K562 (cell line): ENCODE measurements at regions not wholly inside any gene's neighbourhood (a gene's known extent, or its start where the extent isn't known, plus 50 kb on each side); places are given as distances from the start of the nearest gene placed in this dataset.

Experiments
- ARID2 ChIP-seq: fragments of 450-650 bp; IDR thresholded peaks from 2 replicates; pipeline ENCODE4 v1.6.1; 2017; ENCODE audit warnings: antibody characterized with exemption, mild to moderate bottlenecking
- BCL6 ChIP-seq: fragments of 250-450 bp; sonication (Bioruptor Pico); IDR thresholded peaks from 2 replicates; pipeline ENCODE4 v1.4.0; 2020
- BRF2 ChIP-seq: IDR thresholded peaks from 3 replicates; pipeline ENCODE4 v1.6.1; 2011; ENCODE audit warnings: borderline replicate concordance, mild to moderate bottlenecking; ENCODE audit not compliant: insufficient read length, insufficient read depth
- CBX2 ChIP-seq: fragments of 200-600 bp; sonication (generic); IDR thresholded peaks from one replicate; pipeline ENCODE4 v1.6.1; 2012; ENCODE audit warnings: mild to moderate bottlenecking, low read length, inconsistent platforms; ENCODE audit not compliant: insufficient read depth, poor library complexity, severe bottlenecking
- CHD4 ChIP-seq: fragments of 200-600 bp; sonication (generic); IDR thresholded peaks from 3 replicates; pipeline ENCODE4 v1.6.1; 2012; ENCODE audit warnings: low read depth, mild to moderate bottlenecking, mixed read lengths, low read length, inconsistent platforms; ENCODE audit not compliant: insufficient read depth, insufficient replicate concordance, poor library complexity, severe bottlenecking
- CREB3L1 ChIP-seq: fragments of 450-650 bp; IDR thresholded peaks from 2 replicates; pipeline ENCODE4 v1.6.1; 2014; ENCODE audit warnings: low read depth, mild to moderate bottlenecking, moderate library complexity, borderline replicate concordance
- DMBX1 ChIP-seq: fragments of 250-450 bp; sonication (Bioruptor Pico); IDR thresholded peaks from 2 replicates; pipeline ENCODE4 v1.8.0; 2022; ENCODE audit warnings: inconsistent platforms, mild to moderate bottlenecking, moderate library complexity, borderline replicate concordance
- FOXA1 ChIP-seq: fragments of 450-650 bp; IDR thresholded peaks from 2 replicates; pipeline ENCODE4 v1.6.1; 2016; ENCODE audit warnings: mild to moderate bottlenecking, borderline replicate concordance
- GABPB1 ChIP-seq: sonication (generic); formaldehyde crosslinking; IDR thresholded peaks from 2 replicates; pipeline ENCODE4 v1.8.0; 2022; ENCODE audit warnings: mild to moderate bottlenecking, missing genetic modification reagents
- GATAD2A ChIP-seq: fragments of 450-650 bp; IDR thresholded peaks from 2 replicates; pipeline ENCODE4 v1.6.1; 2017
- HCFC1 ChIP-seq: IDR thresholded peaks from 2 replicates; pipeline ENCODE4 v1.6.1; 2012; ENCODE audit warnings: low read depth, low read length, improper control_type of control experiment
- JUN ChIP-seq, 2 experiments: sonication (generic) in 1 of 2; formaldehyde crosslinking in 1 of 2; IDR thresholded peaks; 2 replicates each; pipeline versions ENCODE4 v1.6.1 to v1.8.0; 2012 to 2022; ENCODE audit warnings: borderline replicate concordance in 2 of 2, mild to moderate bottlenecking in 2 of 2, improper control_type of control experiment in 1 of 2, low read depth in 1 of 2, low read length in 1 of 2, missing genetic modification reagents in 1 of 2
- L3MBTL2 ChIP-seq: fragments of 450-650 bp; IDR thresholded peaks from 2 replicates; pipeline ENCODE4 v1.6.1; 2016; ENCODE audit warnings: mild to moderate bottlenecking, moderate library complexity
- NCOA6 ChIP-seq: fragments of 450-650 bp; IDR thresholded peaks from 2 replicates; pipeline ENCODE4 v1.6.1; 2017; ENCODE audit warnings: mild to moderate bottlenecking
- NELFE ChIP-seq: IDR thresholded peaks from 2 replicates; pipeline ENCODE4 v1.6.1; 2011; ENCODE audit warnings: mild to moderate bottlenecking; ENCODE audit not compliant: insufficient read depth, insufficient read length
- NFE2 ChIP-seq: IDR thresholded peaks from 2 replicates; pipeline ENCODE4 v1.6.1; 2014; ENCODE audit warnings: antibody characterized with exemption, low read depth
- POLR2AphosphoS5 ChIP-seq: IDR thresholded peaks from 2 replicates; pipeline ENCODE4 v1.6.1; 2011; ENCODE audit warnings: mild to moderate bottlenecking, low read depth, low read length, moderate library complexity; ENCODE audit not compliant: control insufficient read depth, insufficient read depth
- SUPT5H ChIP-seq: fragments of 450-650 bp; IDR thresholded peaks from 2 replicates; pipeline ENCODE4 v1.6.1; 2016
- TCF7 ChIP-seq: sonication (generic); IDR thresholded peaks from 2 replicates; pipeline ENCODE4 v1.6.1; 2016; ENCODE audit warnings: antibody characterized with exemption, borderline replicate concordance
- TFAP4 ChIP-seq: sonication (generic); formaldehyde crosslinking; IDR thresholded peaks from 2 replicates; pipeline ENCODE4 v1.8.0; 2022; ENCODE audit warnings: missing genetic modification reagents, mild to moderate bottlenecking, moderate library complexity, borderline replicate concordance
- ZNF12 ChIP-seq: sonication (generic); formaldehyde crosslinking; IDR thresholded peaks from 2 replicates; pipeline ENCODE4 v1.4.0; 2020; ENCODE audit warnings: mild to moderate bottlenecking, missing genetic modification reagents
- ZNF23 ChIP-seq: fragments of 250-450 bp; sonication (Bioruptor Pico); IDR thresholded peaks from 2 replicates; pipeline ENCODE4 v1.4.0; 2020; ENCODE audit warnings: mild to moderate bottlenecking
- ZNF699 ChIP-seq: fragments of 250-450 bp; sonication (Bioruptor Pico); IDR thresholded peaks from 2 replicates; pipeline ENCODE4 v1.8.0; 2021; ENCODE audit warnings: mild to moderate bottlenecking, moderate library complexity; ENCODE audit not compliant: insufficient replicate concordance
- TF ChIP-seq, protein P1 (sequence below): fragments of 250-450 bp; sonication (Bioruptor Pico); IDR thresholded peaks from 2 replicates; pipeline ENCODE4 v1.8.0; 2022; ENCODE audit warnings: moderate library complexity, mild to moderate bottlenecking, inconsistent platforms

DNA sequence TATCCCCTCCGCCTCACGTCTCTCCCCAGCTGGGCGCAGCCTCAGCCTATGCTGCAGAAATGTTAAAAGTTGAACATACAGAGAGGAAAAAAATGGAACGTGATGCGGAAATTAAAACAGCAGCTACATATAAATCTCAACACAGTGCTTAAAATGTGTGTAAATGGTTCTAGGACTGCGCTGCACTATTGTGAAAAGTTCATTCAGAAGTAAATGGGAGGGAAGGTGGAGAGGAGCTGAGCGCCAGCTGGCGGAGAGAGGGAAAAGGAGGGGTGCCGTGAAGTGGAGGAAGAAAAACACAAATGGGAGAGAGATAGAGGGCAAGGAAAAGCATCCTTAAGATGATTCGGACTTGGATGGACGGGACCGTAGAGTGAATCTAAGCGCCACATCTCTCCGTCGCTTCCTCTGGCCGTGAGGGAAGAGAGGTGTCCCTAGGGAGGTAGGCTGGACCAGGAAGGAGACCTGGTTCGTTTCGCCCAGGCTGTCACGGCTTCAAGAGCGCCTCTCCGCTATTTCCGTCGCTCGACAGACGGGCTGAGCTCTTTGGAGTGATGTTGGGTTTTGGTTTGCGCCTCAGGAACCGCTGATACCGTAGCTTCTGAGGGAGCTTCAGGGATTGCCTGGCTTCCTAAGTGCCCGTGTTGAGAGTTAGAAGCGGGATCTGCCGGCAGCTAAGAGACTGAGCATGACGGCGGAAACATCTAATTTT, 113.7 kb downstream of the TRIM27 start (continued):
- TF ChIP-seq ZNF23 = no peak
- TF ChIP-seq TFAP4 (CRISPR knock-in tag) = peak; percentile 82
- no peak for TF ChIP-seq TCF7
- no peak for TF ChIP-seq BRF2
- TF ChIP-seq NCOA6 = no peak
- peak; percentile 18 for TF ChIP-seq CHD4
- TF ChIP-seq SUPT5H = no peak
- TF ChIP-seq HCFC1 = no peak
- no peak for TF ChIP-seq L3MBTL2
- TF ChIP-seq CREB3L1 = no peak
- TF ChIP-seq GABPB1 (CRISPR knock-in tag) = no peak
- peak; percentile 89; the same call in 1 of the 2 replicates for TF ChIP-seq ARID2
- TF ChIP-seq JUN (IDR thresholded peaks at IDR 0.05; ENCODE audit: borderline replicate concordance, low read depth, low read length) = no peak
- TF ChIP-seq JUN (CRISPR knock-in tag; IDR thresholded peaks at IDR 0.05; ENCODE audit: borderline replicate concordance) = no peak
- TF ChIP-seq NFE2 = no peak
- TF ChIP-seq POLR2AphosphoS5 = no peak
- no peak for TF ChIP-seq GATAD2A
- TF ChIP-seq NELFE = no peak
- no peak for TF ChIP-seq FOXA1
- TF ChIP-seq, protein P1, sequence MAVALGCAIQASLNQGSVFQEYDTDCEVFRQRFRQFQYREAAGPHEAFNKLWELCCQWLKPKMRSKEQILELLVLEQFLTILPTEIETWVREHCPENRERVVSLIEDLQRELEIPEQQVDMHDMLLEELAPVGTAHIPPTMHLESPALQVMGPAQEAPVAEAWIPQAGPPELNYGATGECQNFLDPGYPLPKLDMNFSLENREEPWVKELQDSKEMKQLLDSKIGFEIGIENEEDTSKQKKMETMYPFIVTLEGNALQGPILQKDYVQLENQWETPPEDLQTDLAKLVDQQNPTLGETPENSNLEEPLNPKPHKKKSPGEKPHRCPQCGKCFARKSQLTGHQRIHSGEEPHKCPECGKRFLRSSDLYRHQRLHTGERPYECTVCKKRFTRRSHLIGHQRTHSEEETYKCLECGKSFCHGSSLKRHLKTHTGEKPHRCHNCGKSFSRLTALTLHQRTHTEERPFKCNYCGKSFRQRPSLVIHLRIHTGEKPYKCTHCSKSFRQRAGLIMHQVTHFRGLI (CRISPR knock-in tag) = no peak
- no peak for TF ChIP-seq BCL6 (CRISPR knock-in tag)
- TF ChIP-seq ZNF12 (CRISPR knock-in tag) = no peak
- no peak for TF ChIP-seq CBX2
- TF ChIP-seq DMBX1 = no peak
- TF ChIP-seq ZNF699 = no peak
